Smooth muscle cell (in vitro differentiated cells): ENCODE measurements at regions not wholly inside any gene's neighbourhood (a gene's known extent, or its start where the extent isn't known, plus 50 kb on each side); places are given as distances from the start of the nearest gene placed in this dataset.

Experiments used
- DNase-seq: peaks from one replicate; lab custom pipeline; 2025; ENCODE audit not compliant: unreplicated experiment; lab: John Stamatoyannopoulos, UW
- H2AFZ ChIP-seq: fragments of 200-600 bp; sonication (generic); 2 replicates; pipeline ENCODE4 v1.6.0; 2016; ENCODE audit warnings: antibody characterized with exemption, low read depth, mild to moderate bottlenecking
- H3F3A ChIP-seq: fragments of 200-600 bp; sonication (generic); 2 replicates; pipeline ENCODE4 v1.6.0; 2017; ENCODE audit warnings: antibody characterized with exemption, low read depth
- H3K27ac ChIP-seq: fragments of 200-600 bp; sonication (generic); 2 replicates; pipeline ENCODE4 v1.5.1; 2016; ENCODE audit warnings: low read depth, mild to moderate bottlenecking
- H3K27me3 ChIP-seq: fragments of 200-600 bp; sonication (generic); 2 replicates; pipeline ENCODE4 v1.6.1; 2016; ENCODE audit warnings: low read depth, mild to moderate bottlenecking
- H3K36me3 ChIP-seq: fragments of 200-600 bp; sonication (generic); 2 replicates; pipeline ENCODE4 v1.5.1; 2016; ENCODE audit warnings: low read depth
- H3K4me1 ChIP-seq: fragments of 200-600 bp; sonication (generic); 2 replicates; pipeline ENCODE4 v1.5.1; 2016; ENCODE audit warnings: low read depth
- H3K4me2 ChIP-seq: fragments of 200-600 bp; sonication (generic); 2 replicates; pipeline ENCODE4 v1.6.0; 2016; ENCODE audit warnings: mild to moderate bottlenecking
- H3K4me3 ChIP-seq: fragments of 200-600 bp; sonication (generic); 2 replicates; pipeline ENCODE4 v1.5.1; 2016; ENCODE audit warnings: mild to moderate bottlenecking
- H3K79me2 ChIP-seq: fragments of 200-600 bp; sonication (generic); 2 replicates; pipeline ENCODE4 v1.6.0; 2016; ENCODE audit warnings: low read depth, mild to moderate bottlenecking
- H3K9ac ChIP-seq: fragments of 200-600 bp; sonication (generic); 2 replicates; pipeline ENCODE4 v1.6.0; 2016; ENCODE audit warnings: low read depth
- H3K9me3 ChIP-seq: fragments of 200-600 bp; sonication (generic); replicated peaks from 2 replicates; pipeline ENCODE4 v1.5.1; 2016; ENCODE audit warnings: low read depth
- H4K20me1 ChIP-seq: fragments of 200-600 bp; sonication (generic); 2 replicates; pipeline ENCODE4 v1.6.0; 2016; ENCODE audit warnings: low read depth
- CTCF ChIP-seq: fragments of 200-600 bp; sonication (generic); IDR thresholded peaks from 2 replicates; pipeline ENCODE4 v1.5.1; 2017; ENCODE audit warnings: borderline replicate concordance, mild to moderate bottlenecking, antibody characterized with exemption; ENCODE audit not compliant: insufficient read depth, poor library complexity, severe bottlenecking
- WGBS: methylation state at CpG from one replicate; pipeline ENCODE4 v1.1.7; 2016; ENCODE audit warnings: low lambda C conversion rate; 5-methylcytosine and 5-hydroxymethylcytosine counted together

GRCh38 chr2:40716879-40717278 lies 265.0 kb upstream of the SLC8A1 start:
- no peak overlapping the region for H3K27ac ChIP-seq
- no peaks in the 10 kb centered on the region for H3K36me3 ChIP-seq
- H3K27me3 ChIP-seq, result no peaks in the 10 kb centered on the region
- no peak for DNase-seq
- no peaks in the 10 kb centered on the region for H3K79me2 ChIP-seq
- no peaks in the 10 kb centered on the region for H3K9me3 ChIP-seq
- no peaks in the 10 kb centered on the region for H3F3A ChIP-seq
- H2AFZ ChIP-seq, result no peak overlapping the region
- H4K20me1 ChIP-seq, result no peaks in the 10 kb centered on the region
- 85% methylated on average over 2 of the region's 2 CpGs for WGBS
- H3K4me3 ChIP-seq, result no peak overlapping the region
- no peak overlapping the region for H3K4me2 ChIP-seq
- no peak for TF ChIP-seq CTCF
- H3K4me1 ChIP-seq, result no peaks in the 10 kb centered on the region
- no peak overlapping the region for H3K9ac ChIP-seq

DNA sequence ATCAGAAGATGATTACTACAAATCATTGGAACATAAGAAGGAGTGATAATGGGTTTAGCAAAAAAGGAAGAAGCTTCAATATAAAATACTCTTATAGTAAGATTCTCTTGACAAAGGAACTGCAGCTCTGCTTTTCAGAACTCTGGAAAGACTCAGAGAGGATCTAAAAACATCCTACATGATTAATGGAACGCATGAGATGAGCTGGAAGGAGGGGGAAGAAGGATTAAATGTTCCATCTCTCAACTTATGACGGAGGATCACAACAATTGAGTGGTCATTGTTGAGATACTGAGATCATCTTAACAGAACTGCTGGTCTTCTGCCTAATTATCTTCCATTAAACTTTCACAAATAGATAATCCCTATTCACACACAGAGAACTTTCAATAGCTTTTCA lies 267.5 kb upstream of the SLC8A1 start:
- H3K9me3 ChIP-seq, result no peaks in the 10 kb centered on the region
- no peaks in the 10 kb centered on the region for H3F3A ChIP-seq
- no peak overlapping the region for H3K4me2 ChIP-seq
- H3K79me2 ChIP-seq, result no peaks in the 10 kb centered on the region
- no peaks in the 10 kb centered on the region for H3K4me1 ChIP-seq
- H2AFZ ChIP-seq, result no peak overlapping the region
- no peaks in the 10 kb centered on the region for H4K20me1 ChIP-seq
- H3K9ac ChIP-seq, result no peak overlapping the region
- no peak overlapping the region for H3K4me3 ChIP-seq
- DNase-seq, result no peak
- H3K36me3 ChIP-seq, result no peaks in the 10 kb centered on the region
- WGBS, result 15% methylated on average over 2 of the region's 2 CpGs
- H3K27me3 ChIP-seq, result no peaks in the 10 kb centered on the region
- no peak overlapping the region for H3K27ac ChIP-seq
- no peak for TF ChIP-seq CTCF

DNA sequence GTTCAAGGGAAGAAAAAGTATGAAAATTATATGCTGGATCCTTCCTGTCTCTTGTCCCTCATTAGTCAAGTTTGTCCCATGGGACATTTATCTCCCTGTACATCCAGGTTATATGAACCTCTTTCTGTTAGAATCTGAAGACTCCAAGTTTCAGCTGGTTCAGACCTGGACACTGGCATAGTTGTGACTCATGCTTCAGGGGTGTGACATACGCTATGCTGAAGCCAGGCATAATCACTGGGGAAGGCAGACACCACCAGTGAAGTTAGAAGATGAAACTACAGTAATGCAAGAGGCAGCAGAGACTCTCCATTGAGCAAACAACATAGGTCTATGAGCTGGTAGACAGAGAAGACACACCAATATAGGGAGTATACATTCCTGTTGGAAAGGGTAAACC lies 269.7 kb upstream of the SLC8A1 start:
- TF ChIP-seq CTCF, result no peak
- Histone ChIP-seq H3K36me3 (no peaks in the 10 kb centered on the region), H3K9me3 (no peaks in the 10 kb centered on the region), H3K4me3 (no peak overlapping the region), H3K79me2 (no peaks in the 10 kb centered on the region), H3K27me3 (no peaks in the 10 kb centered on the region), H2AFZ (no peak overlapping the region), H3K4me1 (no peaks in the 10 kb centered on the region), H4K20me1 (no peaks in the 10 kb centered on the region), H3K9ac (no peak overlapping the region), H3K4me2 (no peak overlapping the region), H3F3A (no peaks in the 10 kb centered on the region), H3K27ac (no peak overlapping the region)
- no peak for DNase-seq
- 46% methylated on average over 1 of the region's 1 CpG for WGBS

GRCh38 chr2:40723194-40723593 lies 271.3 kb upstream of the SLC8A1 start:
- no peak overlapping the region for H2AFZ ChIP-seq
- H3K79me2 ChIP-seq, result no peaks in the 10 kb centered on the region
- H3K9ac ChIP-seq, result no peak overlapping the region
- no peaks in the 10 kb centered on the region for H3K27me3 ChIP-seq
- no peak overlapping the region for H3K27ac ChIP-seq
- H3F3A ChIP-seq, result no peaks in the 10 kb centered on the region
- no peaks in the 10 kb centered on the region for H3K9me3 ChIP-seq
- H4K20me1 ChIP-seq, result no peaks in the 10 kb centered on the region
- TF ChIP-seq CTCF, result no peak
- no peaks in the 10 kb centered on the region for H3K4me1 ChIP-seq
- no peak for DNase-seq
- H3K36me3 ChIP-seq, result no peaks in the 10 kb centered on the region
- H3K4me2 ChIP-seq, result no peak overlapping the region
- WGBS, result 0% methylated on average over 1 of the region's 1 CpG
- H3K4me3 ChIP-seq, result no peak overlapping the region
